Fibroblast of mammary gland (primary cell): ENCODE measurements at regions not wholly inside any gene's neighbourhood (a gene's known extent, or its start where the extent isn't known, plus 50 kb on each side); places are given as distances from the start of the nearest gene placed in this dataset.

Source experiments
- DNase-seq: peaks from one replicate; pipeline ENCODE4 v3.0.0-alpha.2; 2010; ENCODE audit warnings: low read depth
- H3K4me3 ChIP-seq: 2 replicates; pipeline ENCODE4 v1.5.1; 2011; ENCODE audit warnings: low read depth, mild to moderate bottlenecking, low read length, moderate library complexity; ENCODE audit not compliant: control insufficient read depth
- TF ChIP-seq, protein P1 (sequence below): conservative IDR thresholded peaks from 2 replicates; pipeline ENCODE4 v1.5.1; 2011; ENCODE audit warnings: low read depth, low read length, inconsistent platforms; ENCODE audit not compliant: control insufficient read depth, insufficient read depth

DNA sequence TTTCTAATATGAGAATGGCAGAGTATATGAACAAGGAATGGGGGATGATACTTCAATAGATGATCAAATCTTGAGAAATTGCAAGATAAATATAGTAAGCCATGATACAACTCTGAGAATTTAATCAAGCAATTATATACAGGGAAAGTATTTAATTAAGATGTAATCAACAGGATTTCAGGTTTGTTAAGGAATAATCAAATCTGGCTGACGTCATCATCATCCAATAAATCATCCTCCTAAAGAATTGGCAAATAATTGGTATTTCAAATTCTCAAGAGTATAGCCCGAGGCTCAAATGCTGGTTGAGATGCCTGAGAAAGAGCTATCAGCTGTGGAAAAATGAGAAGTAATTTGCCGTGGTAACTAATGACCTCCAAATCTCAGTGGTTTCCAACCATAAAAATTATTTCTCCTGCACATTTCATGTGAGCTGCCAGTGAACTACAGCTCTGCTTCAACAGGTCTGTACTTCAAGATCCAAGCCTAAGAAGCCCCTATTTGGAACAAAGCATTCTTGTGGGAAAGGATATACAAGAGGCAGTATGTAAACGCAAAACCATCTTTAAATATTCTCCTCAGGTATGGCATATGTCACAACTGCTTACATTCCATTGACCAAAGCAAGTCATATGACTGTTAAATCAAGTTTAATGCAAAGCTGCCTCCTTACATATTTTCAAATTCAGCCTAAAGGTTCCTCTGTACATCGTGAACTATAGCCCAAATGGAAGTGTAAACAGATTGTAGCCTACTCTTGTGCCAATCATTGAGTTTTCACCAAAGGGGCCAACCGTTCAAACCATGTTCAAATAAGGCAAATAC is 503.0 kb downstream of the KIF20B start:
- no peak for DNase-seq
- TF ChIP-seq, protein P1, sequence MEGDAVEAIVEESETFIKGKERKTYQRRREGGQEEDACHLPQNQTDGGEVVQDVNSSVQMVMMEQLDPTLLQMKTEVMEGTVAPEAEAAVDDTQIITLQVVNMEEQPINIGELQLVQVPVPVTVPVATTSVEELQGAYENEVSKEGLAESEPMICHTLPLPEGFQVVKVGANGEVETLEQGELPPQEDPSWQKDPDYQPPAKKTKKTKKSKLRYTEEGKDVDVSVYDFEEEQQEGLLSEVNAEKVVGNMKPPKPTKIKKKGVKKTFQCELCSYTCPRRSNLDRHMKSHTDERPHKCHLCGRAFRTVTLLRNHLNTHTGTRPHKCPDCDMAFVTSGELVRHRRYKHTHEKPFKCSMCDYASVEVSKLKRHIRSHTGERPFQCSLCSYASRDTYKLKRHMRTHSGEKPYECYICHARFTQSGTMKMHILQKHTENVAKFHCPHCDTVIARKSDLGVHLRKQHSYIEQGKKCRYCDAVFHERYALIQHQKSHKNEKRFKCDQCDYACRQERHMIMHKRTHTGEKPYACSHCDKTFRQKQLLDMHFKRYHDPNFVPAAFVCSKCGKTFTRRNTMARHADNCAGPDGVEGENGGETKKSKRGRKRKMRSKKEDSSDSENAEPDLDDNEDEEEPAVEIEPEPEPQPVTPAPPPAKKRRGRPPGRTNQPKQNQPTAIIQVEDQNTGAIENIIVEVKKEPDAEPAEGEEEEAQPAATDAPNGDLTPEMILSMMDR, result no peak
- no peak overlapping the region for H3K4me3 ChIP-seq

DNA sequence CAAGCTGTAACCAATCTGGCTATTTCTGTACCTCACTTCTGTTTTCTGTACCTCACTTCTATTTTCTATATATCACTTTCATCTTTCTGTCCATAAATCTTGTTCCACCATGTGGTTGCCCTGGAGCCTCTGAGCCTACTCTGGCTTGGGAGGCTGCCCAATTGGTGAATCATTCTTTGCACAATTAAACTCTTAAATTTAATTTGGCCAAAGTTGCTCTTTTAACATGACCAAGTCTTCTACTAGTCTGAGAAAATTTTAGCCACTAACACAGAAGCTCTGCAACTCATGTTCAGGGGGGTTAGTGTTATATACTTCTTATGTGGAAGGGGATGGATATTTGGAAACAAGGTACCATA is 503.5 kb downstream of the KIF20B start:
- TF ChIP-seq, protein P1, result no peak
- peak; percentile 83 for DNase-seq
- H3K4me3 ChIP-seq, result no peak overlapping the region

DNA sequence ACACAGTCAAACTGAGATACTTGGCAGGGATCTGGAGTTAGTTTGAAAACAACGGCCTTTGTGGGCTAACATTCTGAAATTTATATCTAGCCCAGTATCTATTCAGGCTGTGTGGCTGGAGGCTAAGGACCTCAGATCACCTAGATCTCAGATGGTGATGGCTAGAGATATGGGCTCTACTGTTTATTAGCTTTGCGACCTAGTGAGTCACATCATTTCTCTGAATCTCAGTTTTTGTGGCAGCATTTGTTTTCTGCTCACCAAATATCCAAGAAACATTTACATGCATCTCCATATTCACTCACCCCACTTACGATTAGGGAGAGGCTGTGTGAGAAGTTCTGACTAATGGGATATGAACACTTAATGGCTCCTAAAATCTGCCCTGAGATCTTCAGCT is 503.9 kb downstream of the KIF20B start:
- no peak for DNase-seq
- no peak overlapping the region for H3K4me3 ChIP-seq
- TF ChIP-seq, protein P1, result no peak

DNA sequence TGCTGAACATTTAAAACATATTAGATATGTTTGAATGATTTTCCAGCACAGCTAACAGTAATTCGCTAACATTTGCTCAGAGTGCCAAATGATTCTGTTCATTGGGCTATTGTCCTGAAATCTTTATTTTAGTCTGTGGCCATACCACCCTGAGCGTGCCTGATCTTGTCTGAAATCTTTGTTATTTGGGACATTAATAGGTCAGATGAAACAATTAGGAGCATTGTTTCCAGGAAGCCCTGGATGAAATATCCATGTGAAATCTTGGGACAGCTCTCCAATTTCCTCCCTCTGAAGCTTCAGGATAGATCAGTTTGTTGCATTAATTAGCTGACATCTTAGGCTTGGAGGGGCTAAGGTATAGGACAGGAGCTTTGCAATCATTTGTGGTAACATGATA is 512.0 kb downstream of the KIF20B start:
- TF ChIP-seq, protein P1, result no peak
- H3K4me3 ChIP-seq, result no peak overlapping the region
- DNase-seq, result no peak

DNA sequence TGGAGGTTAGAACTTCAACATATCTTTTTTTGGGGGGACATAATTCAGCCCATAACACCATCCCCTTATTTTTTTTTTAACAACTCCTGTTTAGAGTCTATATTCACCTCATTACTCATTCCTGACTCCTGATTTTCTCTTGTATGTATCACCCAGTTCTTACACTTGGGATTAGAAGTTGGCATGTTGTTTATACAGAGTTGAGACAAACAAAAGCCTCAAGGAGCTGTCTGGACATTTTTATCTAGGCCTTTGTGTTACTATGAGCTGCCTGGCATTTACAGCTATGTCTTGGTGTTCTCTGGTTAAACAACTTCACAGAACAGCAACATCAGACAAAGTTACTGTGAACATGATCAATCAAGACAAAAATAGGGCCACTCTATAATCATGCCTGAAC is 517.5 kb downstream of the KIF20B start:
- no peak for DNase-seq
- TF ChIP-seq, protein P1, result no peak
- no peak overlapping the region for H3K4me3 ChIP-seq

DNA sequence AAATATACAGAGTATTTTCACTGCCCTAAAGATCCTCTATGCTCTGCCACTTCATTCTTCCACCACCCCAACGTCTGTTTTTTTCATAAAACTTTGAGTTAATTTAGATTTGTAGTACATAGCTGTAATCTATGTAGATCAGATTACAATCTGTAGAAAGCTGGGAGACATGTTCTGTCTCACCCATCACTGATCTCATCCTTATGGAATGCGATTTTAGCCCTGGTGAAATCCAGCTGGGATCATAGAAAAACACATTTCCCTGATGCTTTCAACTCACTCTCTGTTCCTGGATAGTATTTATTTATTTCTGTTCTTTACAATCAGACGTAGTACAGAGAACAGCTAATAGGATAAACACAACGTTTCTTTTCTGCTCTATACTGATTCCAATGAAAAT is 521.0 kb downstream of the KIF20B start:
- peak; percentile 92 for DNase-seq
- no peak overlapping the region for H3K4me3 ChIP-seq
- TF ChIP-seq, protein P1, result no peak
